ENCODE measurements at regions not wholly inside any gene's neighbourhood (a gene's known extent, or its start where the extent isn't known, plus 50 kb on each side); places are given as distances from the start of the nearest gene placed in this dataset.

- H3K27ac ChIP-seq (ENCODE audit: low read depth, low read length) = no peak overlapping the region
- no peaks in the 10 kb centered on the region for H4K20me1 ChIP-seq (ENCODE audit: insufficient read depth)
- no peak overlapping the region for H3K4me2 ChIP-seq (ENCODE audit: low read length)
- intact Hi-C loops (cut with micrococcal nuclease) = no loop called here
- ChIA-PET RAD21 (ENCODE audit: low non-redundant PET in 1 of 2, low total read pairs in 2 of 2, uncharacterized antibody in 2 of 2, unreplicated experiment in 2 of 2) (no interaction called here), CTCF (no interaction called here), POLR2A (no interaction called here)
- H3K27me3 ChIP-seq (ENCODE audit: insufficient read depth, low read length) = no peaks in the 10 kb centered on the region
- H3K9ac ChIP-seq (ENCODE audit: low read length) = no peak overlapping the region
- peaks cover 9 to 11% of the 10 kb centered on the region in 2 experiments; a peak in 2 of 4 replicates for H3K9me3 ChIP-seq (ENCODE audit: control insufficient read depth in 1 of 2, insufficient read depth in 1 of 2, low read depth in 1 of 2, low read length in 2 of 2)
- no peaks in the 10 kb centered on the region for H3K36me3 ChIP-seq (ENCODE audit: control insufficient read depth in 1 of 2, insufficient read depth in 2 of 2, low read length in 2 of 2)
- DNase-seq (ENCODE audit: low read depth, low spot score) = no peak
- H3K79me2 ChIP-seq (ENCODE audit: insufficient read depth, low read length) = no peaks in the 10 kb centered on the region
- H3K4me1 ChIP-seq (ENCODE audit: control insufficient read depth in 1 of 2, insufficient read depth in 2 of 2, low read length in 2 of 2) = no peaks in the 10 kb centered on the region
- no peaks in the 10 kb centered on the region for H3K9me2 ChIP-seq (ENCODE audit: insufficient read depth)
- no peak overlapping the region for H3K4me3 ChIP-seq (replicated peaks in 1 of 2; ENCODE audit: low read depth in 1 of 2, low read length in 2 of 2)
- BruUV-seq (replicated peaks) = no TSS peak
- H2AFZ ChIP-seq (ENCODE audit: low read depth, low read length, poor library complexity, severe bottlenecking) = no peak overlapping the region
- ATAC-seq = no peak
- TF ChIP-seq EZH2 (IDR thresholded peaks at IDR 0.05) (no peak), SIN3A (IDR thresholded peaks at IDR 0.05; ENCODE audit: low read depth) (no peak), EZH2phosphoT487 (IDR thresholded peaks at IDR 0.05; ENCODE audit: borderline replicate concordance) (no peak), FOSL1 (IDR thresholded peaks at IDR 0.05; ENCODE audit: low read depth) (no peak)
- TF ChIP-seq, protein P1, sequence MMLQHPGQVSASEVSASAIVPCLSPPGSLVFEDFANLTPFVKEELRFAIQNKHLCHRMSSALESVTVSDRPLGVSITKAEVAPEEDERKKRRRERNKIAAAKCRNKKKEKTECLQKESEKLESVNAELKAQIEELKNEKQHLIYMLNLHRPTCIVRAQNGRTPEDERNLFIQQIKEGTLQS (IDR thresholded peaks at IDR 0.05) = no peak
These were observed 67.5 kb upstream of the ZNF722 start for GRCh38 chr7:63931057-63931600.

- peaks cover 9 to 11% of the 10 kb centered on the region in 2 experiments; a peak in 2 of 4 replicates for H3K9me3 ChIP-seq (ENCODE audit: control insufficient read depth in 1 of 2, insufficient read depth in 1 of 2, low read depth in 1 of 2, low read length in 2 of 2)
- TF ChIP-seq, protein P2, sequence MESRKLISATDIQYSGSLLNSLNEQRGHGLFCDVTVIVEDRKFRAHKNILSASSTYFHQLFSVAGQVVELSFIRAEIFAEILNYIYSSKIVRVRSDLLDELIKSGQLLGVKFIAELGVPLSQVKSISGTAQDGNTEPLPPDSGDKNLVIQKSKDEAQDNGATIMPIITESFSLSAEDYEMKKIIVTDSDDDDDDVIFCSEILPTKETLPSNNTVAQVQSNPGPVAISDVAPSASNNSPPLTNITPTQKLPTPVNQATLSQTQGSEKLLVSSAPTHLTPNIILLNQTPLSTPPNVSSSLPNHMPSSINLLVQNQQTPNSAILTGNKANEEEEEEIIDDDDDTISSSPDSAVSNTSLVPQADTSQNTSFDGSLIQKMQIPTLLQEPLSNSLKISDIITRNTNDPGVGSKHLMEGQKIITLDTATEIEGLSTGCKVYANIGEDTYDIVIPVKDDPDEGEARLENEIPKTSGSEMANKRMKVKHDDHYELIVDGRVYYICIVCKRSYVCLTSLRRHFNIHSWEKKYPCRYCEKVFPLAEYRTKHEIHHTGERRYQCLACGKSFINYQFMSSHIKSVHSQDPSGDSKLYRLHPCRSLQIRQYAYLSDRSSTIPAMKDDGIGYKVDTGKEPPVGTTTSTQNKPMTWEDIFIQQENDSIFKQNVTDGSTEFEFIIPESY (IDR thresholded peaks at IDR 0.05; ENCODE audit: extremely low read depth, insufficient replicate concordance, low read length) = no peak
- TF ChIP-seq MAX (IDR thresholded peaks at IDR 0.05) (no peak), SIN3A (IDR thresholded peaks at IDR 0.05; ENCODE audit: low read depth) (no peak), RAD21 (IDR thresholded peaks at IDR 0.05; ENCODE audit: low read depth) (no peak), EGR1 (IDR thresholded peaks at IDR 0.05; ENCODE audit: low read depth) (no peak), ELF1 (IDR thresholded peaks at IDR 0.05; ENCODE audit: borderline replicate concordance, low read depth) (no peak), CEBPB (IDR thresholded peaks at IDR 0.05; ENCODE audit: low read depth) (no peak), YY1 (IDR thresholded peaks at IDR 0.05; ENCODE audit: extremely low read depth, insufficient replicate concordance, low read depth, low read length) (no peak), ZNF274 (IDR thresholded peaks at IDR 0.05; ENCODE audit: low read depth, low read length) (no peak), EZH2 (IDR thresholded peaks at IDR 0.05) (no peak), POLR2A (IDR thresholded peaks at IDR 0.05; ENCODE audit: borderline replicate concordance, extremely low read depth, insufficient read depth, insufficient read length) (no peak), SP1 (IDR thresholded peaks at IDR 0.05; ENCODE audit: low read depth) (no peak), TCF7L2 (IDR thresholded peaks at IDR 0.05; ENCODE audit: borderline replicate concordance, extremely low read depth, insufficient read depth, insufficient read length) (no peak)
- TF ChIP-seq, protein P3, sequence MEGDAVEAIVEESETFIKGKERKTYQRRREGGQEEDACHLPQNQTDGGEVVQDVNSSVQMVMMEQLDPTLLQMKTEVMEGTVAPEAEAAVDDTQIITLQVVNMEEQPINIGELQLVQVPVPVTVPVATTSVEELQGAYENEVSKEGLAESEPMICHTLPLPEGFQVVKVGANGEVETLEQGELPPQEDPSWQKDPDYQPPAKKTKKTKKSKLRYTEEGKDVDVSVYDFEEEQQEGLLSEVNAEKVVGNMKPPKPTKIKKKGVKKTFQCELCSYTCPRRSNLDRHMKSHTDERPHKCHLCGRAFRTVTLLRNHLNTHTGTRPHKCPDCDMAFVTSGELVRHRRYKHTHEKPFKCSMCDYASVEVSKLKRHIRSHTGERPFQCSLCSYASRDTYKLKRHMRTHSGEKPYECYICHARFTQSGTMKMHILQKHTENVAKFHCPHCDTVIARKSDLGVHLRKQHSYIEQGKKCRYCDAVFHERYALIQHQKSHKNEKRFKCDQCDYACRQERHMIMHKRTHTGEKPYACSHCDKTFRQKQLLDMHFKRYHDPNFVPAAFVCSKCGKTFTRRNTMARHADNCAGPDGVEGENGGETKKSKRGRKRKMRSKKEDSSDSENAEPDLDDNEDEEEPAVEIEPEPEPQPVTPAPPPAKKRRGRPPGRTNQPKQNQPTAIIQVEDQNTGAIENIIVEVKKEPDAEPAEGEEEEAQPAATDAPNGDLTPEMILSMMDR (IDR thresholded peaks at IDR 0.05 in 2 of 3, conservative IDR thresholded peaks at IDR 0.05 in 1 of 3; ENCODE audit: borderline replicate concordance in 1 of 3, insufficient read depth in 1 of 3, low read depth in 2 of 3, low read length in 2 of 3) = no peak
These were observed 66.6 kb upstream of the ZNF722 start for GRCh38 chr7:63931985-63932577.

More at GRCh38 chr7:63931985-63932577, 66.6 kb upstream of the ZNF722 start:
- Histone ChIP-seq H3K4me1 (ENCODE audit: control insufficient read depth in 1 of 2, insufficient read depth in 2 of 2, low read length in 2 of 2) (no peaks in the 10 kb centered on the region), H3K36me3 (ENCODE audit: control insufficient read depth in 1 of 2, insufficient read depth in 2 of 2, low read length in 2 of 2) (no peaks in the 10 kb centered on the region), H3K9ac (ENCODE audit: low read length) (no peak overlapping the region), H2AFZ (ENCODE audit: low read depth, low read length, poor library complexity, severe bottlenecking) (no peak overlapping the region), H3K4me3 (replicated peaks in 1 of 2; ENCODE audit: low read depth in 1 of 2, low read length in 2 of 2) (no peak overlapping the region), H3K27ac (ENCODE audit: low read depth, low read length) (no peak overlapping the region), H4K20me1 (ENCODE audit: insufficient read depth) (no peaks in the 10 kb centered on the region), H3K9me2 (ENCODE audit: insufficient read depth) (no peaks in the 10 kb centered on the region), H3K4me2 (ENCODE audit: low read length) (no peak overlapping the region), H3K79me2 (ENCODE audit: insufficient read depth, low read length) (no peaks in the 10 kb centered on the region), H3K27me3 (ENCODE audit: insufficient read depth, low read length) (no peaks in the 10 kb centered on the region)
- intact Hi-C loops (cut with micrococcal nuclease) = no loop called here
- no TSS peak for BruUV-seq (replicated peaks)
- ChIA-PET RAD21 (ENCODE audit: low non-redundant PET in 1 of 2, low total read pairs in 2 of 2, uncharacterized antibody in 2 of 2, unreplicated experiment in 2 of 2) (no interaction called here), CTCF (no interaction called here), POLR2A (no interaction called here)
- no peak for ATAC-seq
- no peak for DNase-seq (ENCODE audit: low read depth, low spot score)

Data from HCT116 (cell line).